Neural cell (in vitro differentiated cells): ENCODE measurements at regions not wholly inside any gene's neighbourhood (a gene's known extent, or its start where the extent isn't known, plus 50 kb on each side); places are given as distances from the start of the nearest gene placed in this dataset.

Experiments used
- H2AFZ ChIP-seq: fragments of 200-600, 300-800 bp; sonication (generic), shearing (Covaris generic); 2 replicates; pipeline ENCODE4 v1.6.0; 2014; ENCODE audit warnings: low read depth, mild to moderate bottlenecking, antibody characterized with exemption, low read length, moderate library complexity
- H3F3A ChIP-seq: fragments of 200-600 bp; shearing (Covaris generic); 2 replicates; pipeline ENCODE4 v1.6.1; 2016; ENCODE audit warnings: mild to moderate bottlenecking, moderate library complexity, mixed read lengths, antibody characterized with exemption, low read length; ENCODE audit not compliant: insufficient read depth, poor library complexity, severe bottlenecking
- H3K27ac ChIP-seq: fragments of 200-600, 300-800 bp; sonication (generic), shearing (Covaris generic); 2 replicates; pipeline ENCODE4 v1.5.1; 2014; ENCODE audit warnings: mild to moderate bottlenecking, low read length, moderate library complexity
- H3K27me3 ChIP-seq: fragments of 300-800, 200-600 bp; sonication (generic), shearing (Covaris generic); 2 replicates; pipeline ENCODE4 v1.6.0; 2014; ENCODE audit warnings: mild to moderate bottlenecking, low read depth, low read length, moderate library complexity; ENCODE audit not compliant: insufficient read depth
- H3K36me3 ChIP-seq: fragments of 300-800, 200-600 bp; sonication (generic), shearing (Covaris generic); 2 replicates; pipeline ENCODE4 v1.5.1; 2014; ENCODE audit warnings: mild to moderate bottlenecking, antibody characterized with exemption, low read length, moderate library complexity; ENCODE audit not compliant: insufficient read depth
- H3K4me2 ChIP-seq: fragments of 300-800, 200-600 bp; sonication (generic), shearing (Covaris generic); 2 replicates; pipeline ENCODE4 v1.6.0; 2014; ENCODE audit warnings: mild to moderate bottlenecking, low read length
- H3K4me3 ChIP-seq: fragments of 300-800, 200-600 bp; sonication (generic), shearing (Covaris generic); 2 replicates; pipeline ENCODE4 v1.5.1; 2014; ENCODE audit warnings: mild to moderate bottlenecking, low read length, moderate library complexity
- H3K79me2 ChIP-seq: fragments of 200-600 bp; shearing (Covaris generic); replicated peaks from 2 replicates; pipeline ENCODE4 v1.6.0; 2014; ENCODE audit warnings: mild to moderate bottlenecking, low read length, moderate library complexity; ENCODE audit not compliant: insufficient read depth
- H3K9ac ChIP-seq: fragments of 300-800, 200-600 bp; sonication (generic), shearing (Covaris generic); 2 replicates; pipeline ENCODE4 v1.6.1; 2016; ENCODE audit warnings: mild to moderate bottlenecking, low read length, mixed read lengths
- H3K9me2 ChIP-seq: fragments of 200-600 bp; shearing (Covaris generic); 2 replicates; pipeline ENCODE4 v1.6.1; 2016; ENCODE audit warnings: mild to moderate bottlenecking, low read length, mixed read lengths; ENCODE audit not compliant: insufficient read depth
- H3K9me3 ChIP-seq: fragments of 200-600, 300-800 bp; sonication (generic), shearing (Covaris generic); 2 replicates; pipeline ENCODE4 v1.6.1; 2016; ENCODE audit warnings: mild to moderate bottlenecking, mixed run types, low read length, moderate library complexity, mixed read lengths
- H4K20me1 ChIP-seq: fragments of 200-600 bp; shearing (Covaris generic); 2 replicates; pipeline ENCODE4 v1.6.1; 2016; ENCODE audit warnings: mild to moderate bottlenecking, mixed run types; ENCODE audit not compliant: insufficient read depth
- CTCF ChIP-seq: fragments of 450-650 bp; IDR thresholded peaks from 2 replicates; pipeline ENCODE4 v1.5.1; 2014; ENCODE audit warnings: antibody characterized with exemption, mild to moderate bottlenecking, moderate library complexity; ENCODE audit not compliant: poor library complexity, severe bottlenecking
- EP300 ChIP-seq: fragments of 450-650 bp; conservative IDR thresholded peaks from 2 replicates; pipeline ENCODE4 v1.6.1; 2014; ENCODE audit warnings: antibody characterized with exemption, mild to moderate bottlenecking, moderate library complexity; ENCODE audit not compliant: poor library complexity, severe bottlenecking
- EZH2 ChIP-seq: fragments of 200-600, 300-800 bp; shearing (Covaris generic), sonication (generic); IDR thresholded peaks from 2 replicates; pipeline ENCODE4 v1.6.1; 2014; ENCODE audit warnings: antibody characterized with exemption, low read length, borderline replicate concordance, mild to moderate bottlenecking; ENCODE audit not compliant: insufficient read depth, poor library complexity, severe bottlenecking
- MXI1 ChIP-seq: fragments of 450-650 bp; conservative IDR thresholded peaks from 2 replicates; pipeline ENCODE4 v1.6.1; 2014; ENCODE audit warnings: antibody characterized with exemption, mild to moderate bottlenecking; ENCODE audit not compliant: poor library complexity, severe bottlenecking
- POLR2AphosphoS5 ChIP-seq: IDR thresholded peaks from 2 replicates; pipeline ENCODE4 v1.6.1; 2012
- RAD21 ChIP-seq: fragments of 450-650 bp; conservative IDR thresholded peaks from 2 replicates; pipeline ENCODE4 v1.6.1; 2014; ENCODE audit warnings: antibody characterized with exemption, mild to moderate bottlenecking, moderate library complexity
- SMC3 ChIP-seq: fragments of 450-650 bp; conservative IDR thresholded peaks from 2 replicates; pipeline ENCODE4 v1.6.1; 2014; ENCODE audit warnings: antibody characterized with exemption, mild to moderate bottlenecking, moderate library complexity; ENCODE audit not compliant: poor library complexity
- TAF1 ChIP-seq: IDR thresholded peaks from 2 replicates; pipeline ENCODE4 v1.6.1; 2012; ENCODE audit warnings: low read depth
- TF ChIP-seq, protein P1 (sequence below): IDR thresholded peaks from 2 replicates; pipeline ENCODE4 v1.6.1; 2012; ENCODE audit warnings: borderline replicate concordance

- H3F3A ChIP-seq = no peaks in the 10 kb centered on the region
- no peaks in the 10 kb centered on the region for H3K79me2 ChIP-seq
- H3K9me2 ChIP-seq = no peaks in the 10 kb centered on the region
- no peak overlapping the region for H2AFZ ChIP-seq
- H3K4me2 ChIP-seq = no peak overlapping the region
- no peak overlapping the region for H3K9ac ChIP-seq
- TF ChIP-seq EZH2 = no peak
- no peak for TF ChIP-seq SMC3
- no peak for TF ChIP-seq MXI1
- TF ChIP-seq TAF1 = no peak
- no peak for TF ChIP-seq CTCF
- no peak for TF ChIP-seq RAD21
- no peak for TF ChIP-seq EP300
- no peak for TF ChIP-seq POLR2AphosphoS5
- TF ChIP-seq, protein P1, sequence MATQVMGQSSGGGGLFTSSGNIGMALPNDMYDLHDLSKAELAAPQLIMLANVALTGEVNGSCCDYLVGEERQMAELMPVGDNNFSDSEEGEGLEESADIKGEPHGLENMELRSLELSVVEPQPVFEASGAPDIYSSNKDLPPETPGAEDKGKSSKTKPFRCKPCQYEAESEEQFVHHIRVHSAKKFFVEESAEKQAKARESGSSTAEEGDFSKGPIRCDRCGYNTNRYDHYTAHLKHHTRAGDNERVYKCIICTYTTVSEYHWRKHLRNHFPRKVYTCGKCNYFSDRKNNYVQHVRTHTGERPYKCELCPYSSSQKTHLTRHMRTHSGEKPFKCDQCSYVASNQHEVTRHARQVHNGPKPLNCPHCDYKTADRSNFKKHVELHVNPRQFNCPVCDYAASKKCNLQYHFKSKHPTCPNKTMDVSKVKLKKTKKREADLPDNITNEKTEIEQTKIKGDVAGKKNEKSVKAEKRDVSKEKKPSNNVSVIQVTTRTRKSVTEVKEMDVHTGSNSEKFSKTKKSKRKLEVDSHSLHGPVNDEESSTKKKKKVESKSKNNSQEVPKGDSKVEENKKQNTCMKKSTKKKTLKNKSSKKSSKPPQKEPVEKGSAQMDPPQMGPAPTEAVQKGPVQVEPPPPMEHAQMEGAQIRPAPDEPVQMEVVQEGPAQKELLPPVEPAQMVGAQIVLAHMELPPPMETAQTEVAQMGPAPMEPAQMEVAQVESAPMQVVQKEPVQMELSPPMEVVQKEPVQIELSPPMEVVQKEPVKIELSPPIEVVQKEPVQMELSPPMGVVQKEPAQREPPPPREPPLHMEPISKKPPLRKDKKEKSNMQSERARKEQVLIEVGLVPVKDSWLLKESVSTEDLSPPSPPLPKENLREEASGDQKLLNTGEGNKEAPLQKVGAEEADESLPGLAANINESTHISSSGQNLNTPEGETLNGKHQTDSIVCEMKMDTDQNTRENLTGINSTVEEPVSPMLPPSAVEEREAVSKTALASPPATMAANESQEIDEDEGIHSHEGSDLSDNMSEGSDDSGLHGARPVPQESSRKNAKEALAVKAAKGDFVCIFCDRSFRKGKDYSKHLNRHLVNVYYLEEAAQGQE = no peak
- no peaks in the 10 kb centered on the region for H4K20me1 ChIP-seq
- H3K4me3 ChIP-seq = no peak overlapping the region
- H3K27ac ChIP-seq = no peak overlapping the region
- no peaks in the 10 kb centered on the region for H3K27me3 ChIP-seq
- H3K9me3 ChIP-seq = no peaks in the 10 kb centered on the region
- no peaks in the 10 kb centered on the region for H3K36me3 ChIP-seq
Observed at GRCh38 chr7:124686543-124687171, 78.9 kb downstream of the GPR37 start.

DNA sequence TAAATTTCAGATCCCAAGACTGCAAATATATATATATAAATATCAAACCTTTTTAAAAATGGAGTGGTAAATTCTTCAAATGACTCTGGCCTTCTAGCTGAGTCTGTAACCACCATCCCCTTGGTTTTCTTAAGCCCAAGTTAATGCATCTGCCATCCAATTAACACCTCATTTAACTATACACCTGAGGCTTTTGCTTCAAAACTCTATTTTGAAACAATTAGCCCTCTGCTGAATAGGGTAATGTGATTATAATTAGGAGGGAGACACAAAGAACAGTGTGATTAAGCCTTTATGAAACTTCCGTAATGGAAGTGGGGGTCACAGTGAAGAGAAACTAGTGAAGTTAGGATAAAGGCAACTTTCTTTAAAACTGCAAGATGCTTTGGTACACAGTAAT, 83.6 kb downstream of the GPR37 start:
- H3K27me3 ChIP-seq = no peaks in the 10 kb centered on the region
- no peaks in the 10 kb centered on the region for H3K9me2 ChIP-seq
- H3K9me3 ChIP-seq = no peaks in the 10 kb centered on the region
- no peak overlapping the region for H3K4me2 ChIP-seq
- H3K27ac ChIP-seq = no peak overlapping the region
- no peaks in the 10 kb centered on the region for H4K20me1 ChIP-seq
- TF ChIP-seq, protein P1 = no peak
- TF ChIP-seq RAD21 (no peak), SMC3 (no peak), MXI1 (no peak), POLR2AphosphoS5 (no peak), EZH2 (no peak), EP300 (no peak)
- no peak overlapping the region for H3K4me3 ChIP-seq
- H2AFZ ChIP-seq = no peak overlapping the region
- no peaks in the 10 kb centered on the region for H3K79me2 ChIP-seq
- H3K9ac ChIP-seq = no peak overlapping the region
- H3K36me3 ChIP-seq = no peaks in the 10 kb centered on the region
- H3F3A ChIP-seq = no peaks in the 10 kb centered on the region
